Esophagus squamous epithelium (tissue), 4 donors: ENCODE measurements at regions not wholly inside any gene's neighbourhood (a gene's known extent, or its start where the extent isn't known, plus 50 kb on each side); places are given as distances from the start of the nearest gene placed in this dataset.

Source experiments
- CTCF ChIP-seq, 6 experiments: fragments of 450-650 bp in 4 of 6; fragments of 200-600 bp in 2 of 6; sonication (generic) in 2 of 6; IDR thresholded peaks; one replicate each; pipeline ENCODE4 v1.5.1; 2016 to 2019; ENCODE audit warnings: antibody characterized with exemption in 6 of 6, mild to moderate bottlenecking in 4 of 6, moderate library complexity in 4 of 6
- POLR2A ChIP-seq, 4 donors: fragments of 450-650 bp; IDR thresholded peaks; one replicate each; pipeline ENCODE4 v1.6.1; 2017; ENCODE audit warnings: antibody characterized with exemption in 4 of 4, mild to moderate bottlenecking in 4 of 4, moderate library complexity in 3 of 4

GRCh38 chr17:70523426-70523825 is 354.1 kb downstream of the KCNJ2 start:
- TF ChIP-seq CTCF (IDR thresholded peaks at IDR 0.05) (no peak), POLR2A (IDR thresholded peaks at IDR 0.05) (no peak)
